Keratinocyte (primary cell): ENCODE measurements at regions not wholly inside any gene's neighbourhood (a gene's known extent, or its start where the extent isn't known, plus 50 kb on each side); places are given as distances from the start of the nearest gene placed in this dataset.

Experiments
- DNase-seq: peaks from one replicate; pipeline ENCODE4 v3.0.0-alpha.2; 2011; ENCODE audit warnings: low read depth, missing footprints, low spot score
- FAIRE-seq: peaks from 2 replicates; lab custom pipeline; 2011; peaks lifted over from hg19 to GRCh38; lab: Jason Lieb, UNC
- H2AFZ ChIP-seq: 2 replicates; pipeline ENCODE4 v1.6.0; 2012; ENCODE audit warnings: low read length, control low read depth, inconsistent platforms; ENCODE audit not compliant: control insufficient read depth
- H3K27ac ChIP-seq: 2 replicates; pipeline ENCODE4 v1.5.1; 2011; ENCODE audit warnings: low read length; ENCODE audit not compliant: control insufficient read depth, insufficient read depth
- H3K27me3 ChIP-seq: 3 replicates; pipeline ENCODE4 v1.6.0; 2011; ENCODE audit warnings: low read length; ENCODE audit not compliant: control insufficient read depth, insufficient read depth; ENCODE audit errors: extremely low read depth
- H3K36me3 ChIP-seq, 2 experiments: 2 replicates in 1 of 2; 3 replicates in 1 of 2; pipeline ENCODE4 v1.5.1; 2011; ENCODE audit warnings: low read length in 2 of 2, mild to moderate bottlenecking in 1 of 2; ENCODE audit not compliant: control insufficient read depth in 2 of 2, insufficient read depth in 2 of 2; ENCODE audit errors: extremely low read depth in 1 of 2
- H3K4me1 ChIP-seq: 3 replicates; pipeline ENCODE4 v1.5.1; 2011; ENCODE audit warnings: low read length; ENCODE audit not compliant: control insufficient read depth, insufficient read depth; ENCODE audit errors: extremely low read depth
- H3K4me2 ChIP-seq: 3 replicates; pipeline ENCODE4 v1.6.0; 2011; ENCODE audit warnings: low read depth, low read length; ENCODE audit not compliant: control insufficient read depth, insufficient read depth; ENCODE audit errors: extremely low read depth
- H3K4me3 ChIP-seq, 3 experiments: fragments of 200-600 bp in 1 of 3; sonication (generic) in 1 of 3; 2 replicates in 2 of 3; 3 replicates in 1 of 3; pipeline ENCODE4 v1.5.1; 2011 to 2016; ENCODE audit warnings: low read length in 3 of 3, mild to moderate bottlenecking in 3 of 3, control low read depth in 2 of 3, inconsistent platforms in 1 of 3, low read depth in 1 of 3, mixed read lengths in 1 of 3, mixed run types in 1 of 3, moderate library complexity in 1 of 3; ENCODE audit not compliant: control insufficient read depth in 2 of 3, insufficient read depth in 2 of 3; ENCODE audit errors: extremely low read depth in 1 of 3
- H3K79me2 ChIP-seq: 2 replicates; pipeline ENCODE4 v1.6.0; 2012; ENCODE audit warnings: low read length; ENCODE audit not compliant: control insufficient read depth, insufficient read depth
- H3K9ac ChIP-seq: 3 replicates; pipeline ENCODE4 v1.6.0; 2011; ENCODE audit warnings: low read length; ENCODE audit not compliant: control insufficient read depth, insufficient read depth; ENCODE audit errors: extremely low read depth
- H3K9me1 ChIP-seq: 3 replicates; pipeline ENCODE4 v1.6.0; 2011; ENCODE audit warnings: low read length; ENCODE audit not compliant: control insufficient read depth, insufficient read depth; ENCODE audit errors: extremely low read depth
- H3K9me3 ChIP-seq: 2 replicates; pipeline ENCODE4 v1.5.1; 2012; ENCODE audit warnings: low read depth, low read length; ENCODE audit not compliant: control insufficient read depth
- H4K20me1 ChIP-seq: 3 replicates; pipeline ENCODE4 v1.6.0; 2011; ENCODE audit warnings: low read length; ENCODE audit not compliant: control insufficient read depth, insufficient read depth; ENCODE audit errors: extremely low read depth
- EZH2 ChIP-seq: IDR thresholded peaks from one replicate; pipeline ENCODE4 v1.6.1; 2012; ENCODE audit warnings: inconsistent platforms, mild to moderate bottlenecking, low read length, moderate library complexity
- dilution Hi-C: fragments of 300-500 bp; cut with MboI; formaldehyde crosslinking; loops from one replicate; pipeline ENCODE4 v1.7.0; 2020; ENCODE audit warnings: low sequenced_read_pairs; ENCODE audit not compliant: extremely low pct_ligation_motif_present
- TF ChIP-seq, protein P1 (sequence below), 3 experiments: IDR thresholded peaks in 1 of 3; conservative IDR thresholded peaks in 1 of 3; optimal IDR thresholded peaks in 1 of 3; 2 replicates in 2 of 3; 3 replicates in 1 of 3; pipeline versions ENCODE3 to v1.5.1; 2011; ENCODE audit warnings: low read length in 3 of 3, mild to moderate bottlenecking in 3 of 3, moderate library complexity in 2 of 3, control low read depth in 1 of 3, inconsistent platforms in 1 of 3; ENCODE audit not compliant: insufficient read depth in 2 of 3; ENCODE audit errors: extremely low read depth in 1 of 3

DNA sequence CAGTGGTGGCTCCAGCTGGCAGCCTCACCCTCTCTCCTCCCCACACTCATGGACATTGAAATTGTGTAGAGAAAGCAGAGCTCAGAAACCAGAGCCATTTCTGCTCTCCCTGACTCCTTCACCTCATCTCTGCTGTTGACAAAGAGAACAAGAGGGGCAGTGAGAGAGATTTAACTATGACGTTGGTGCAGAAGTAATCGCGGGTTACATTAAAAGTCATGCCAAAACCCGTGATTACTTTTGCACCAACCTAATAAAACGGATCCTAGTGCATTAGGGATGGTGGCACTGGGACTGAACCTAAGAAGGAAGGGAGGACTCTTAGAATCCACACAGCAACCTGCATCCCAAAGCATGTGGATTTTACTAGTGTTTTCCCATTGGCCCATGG, 113.3 kb upstream of the CDC42EP3 start:
- Histone ChIP-seq H2AFZ (no peak overlapping the region), H3K9ac (no peak overlapping the region), H4K20me1 (no peaks in the 10 kb centered on the region), H3K79me2 (no peaks in the 10 kb centered on the region), H3K9me3 (peaks cover 2% of the 10 kb centered on the region), H3K9me1 (no peaks in the 10 kb centered on the region), H3K27me3 (no peaks in the 10 kb centered on the region), H3K4me2 (no peak overlapping the region), H3K36me3 (no peaks in the 10 kb centered on the region), H3K27ac (no peak overlapping the region), H3K4me3 (no peak overlapping the region), H3K4me1 (peaks cover 33% of the 10 kb centered on the region)
- no peak for TF ChIP-seq EZH2
- TF ChIP-seq, protein P1, sequence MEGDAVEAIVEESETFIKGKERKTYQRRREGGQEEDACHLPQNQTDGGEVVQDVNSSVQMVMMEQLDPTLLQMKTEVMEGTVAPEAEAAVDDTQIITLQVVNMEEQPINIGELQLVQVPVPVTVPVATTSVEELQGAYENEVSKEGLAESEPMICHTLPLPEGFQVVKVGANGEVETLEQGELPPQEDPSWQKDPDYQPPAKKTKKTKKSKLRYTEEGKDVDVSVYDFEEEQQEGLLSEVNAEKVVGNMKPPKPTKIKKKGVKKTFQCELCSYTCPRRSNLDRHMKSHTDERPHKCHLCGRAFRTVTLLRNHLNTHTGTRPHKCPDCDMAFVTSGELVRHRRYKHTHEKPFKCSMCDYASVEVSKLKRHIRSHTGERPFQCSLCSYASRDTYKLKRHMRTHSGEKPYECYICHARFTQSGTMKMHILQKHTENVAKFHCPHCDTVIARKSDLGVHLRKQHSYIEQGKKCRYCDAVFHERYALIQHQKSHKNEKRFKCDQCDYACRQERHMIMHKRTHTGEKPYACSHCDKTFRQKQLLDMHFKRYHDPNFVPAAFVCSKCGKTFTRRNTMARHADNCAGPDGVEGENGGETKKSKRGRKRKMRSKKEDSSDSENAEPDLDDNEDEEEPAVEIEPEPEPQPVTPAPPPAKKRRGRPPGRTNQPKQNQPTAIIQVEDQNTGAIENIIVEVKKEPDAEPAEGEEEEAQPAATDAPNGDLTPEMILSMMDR (optimal IDR thresholded peaks at IDR 0.05 in 1 of 3, IDR thresholded peaks at IDR 0.05 in 1 of 3, conservative IDR thresholded peaks at IDR 0.05 in 1 of 3; ENCODE audit: extremely low read depth in 1 of 3, insufficient read depth in 2 of 3, low read length in 3 of 3) = no peak
- no peak for DNase-seq
- FAIRE-seq = no peak
- dilution Hi-C loops = no loop called here

DNA sequence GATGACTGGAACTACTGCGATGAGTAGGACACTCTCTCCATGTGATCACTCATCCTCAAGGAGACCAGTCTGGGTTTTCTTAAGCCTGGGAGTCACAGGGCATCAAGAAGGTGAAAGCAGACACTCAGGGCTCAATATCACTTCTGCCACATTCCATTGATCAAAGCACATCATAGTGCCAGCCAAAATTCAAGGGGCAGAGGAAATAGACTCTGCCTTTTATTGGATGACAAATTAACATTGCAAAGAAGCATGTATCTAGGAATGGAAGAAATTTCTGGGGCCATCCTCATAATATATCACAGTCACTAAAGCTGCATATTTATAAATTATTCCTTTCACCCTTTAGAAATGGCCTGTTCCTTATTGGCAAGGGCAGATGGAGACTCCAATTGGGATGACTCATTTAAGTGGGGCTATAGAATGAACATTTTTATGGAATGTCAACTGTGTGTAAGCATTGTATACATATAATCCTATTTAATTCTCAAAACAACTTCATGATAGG, 114.8 kb upstream of the CDC42EP3 start:
- Histone ChIP-seq H3K27me3 (no peaks in the 10 kb centered on the region), H3K27ac (peak overlapping the region; percentile 41)

More for the DNA sequence above, 114.8 kb upstream of the CDC42EP3 start:
- H3K4me1 ChIP-seq = peaks cover 26% of the 10 kb centered on the region
- peaks cover 2% of the 10 kb centered on the region for H3K9me3 ChIP-seq
- H3K9me1 ChIP-seq = no peaks in the 10 kb centered on the region
- H3K4me3 ChIP-seq = no peak overlapping the region
- FAIRE-seq (peak; percentile 39), DNase-seq (no peak)
- H3K9ac ChIP-seq = no peak overlapping the region
- no peaks in the 10 kb centered on the region for H3K36me3 ChIP-seq
- H2AFZ ChIP-seq = no peak overlapping the region
- TF ChIP-seq, protein P1 (optimal IDR thresholded peaks at IDR 0.05 in 1 of 3, IDR thresholded peaks at IDR 0.05 in 1 of 3, conservative IDR thresholded peaks at IDR 0.05 in 1 of 3; ENCODE audit: extremely low read depth in 1 of 3, insufficient read depth in 2 of 3, low read length in 3 of 3) = no peak
- no peak for TF ChIP-seq EZH2
- dilution Hi-C loops = no loop called here
- H3K79me2 ChIP-seq = no peaks in the 10 kb centered on the region
- no peaks in the 10 kb centered on the region for H4K20me1 ChIP-seq
- peak overlapping the region; percentile 29 for H3K4me2 ChIP-seq
